ENCODE measurements at regions not wholly inside any gene's neighbourhood (a gene's known extent, or its start where the extent isn't known, plus 50 kb on each side); places are given as distances from the start of the nearest gene placed in this dataset.
"Not testable (repeated sequence)": the region's sequence is repeated elsewhere in the genome, so short reads cannot be mapped to it uniquely, and the experiment has no call there.

- no peak for DNase-seq
These were observed 131.8 kb downstream of the ATP6V1G3 start for GRCh38 chr1:198408716-198409115.

DNA sequence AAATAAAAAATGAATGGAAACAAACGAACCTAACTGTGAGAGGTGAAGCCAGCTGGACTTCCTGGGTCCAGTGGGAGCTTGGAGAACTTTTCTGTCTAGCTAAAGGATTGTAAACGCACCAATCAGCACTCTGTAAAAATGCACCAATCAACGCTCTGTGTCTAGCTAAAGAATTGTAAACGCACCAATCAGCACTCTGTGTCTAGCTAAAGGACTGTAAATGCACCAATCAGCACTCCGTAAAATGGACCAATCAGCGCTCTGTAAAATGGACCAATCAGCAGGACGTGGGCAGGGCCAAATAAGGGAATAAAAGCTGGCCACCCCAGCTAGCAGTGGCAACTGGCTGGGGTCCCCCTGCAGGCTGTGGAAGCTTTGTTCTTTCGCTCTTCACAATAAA is 135.8 kb downstream of the ATP6V1G3 start:
- DNase-seq = not testable (repeated sequence)

GRCh38 chr1:198400063-198400462 is 140.4 kb downstream of the ATP6V1G3 start:
- no peak for DNase-seq

DNA sequence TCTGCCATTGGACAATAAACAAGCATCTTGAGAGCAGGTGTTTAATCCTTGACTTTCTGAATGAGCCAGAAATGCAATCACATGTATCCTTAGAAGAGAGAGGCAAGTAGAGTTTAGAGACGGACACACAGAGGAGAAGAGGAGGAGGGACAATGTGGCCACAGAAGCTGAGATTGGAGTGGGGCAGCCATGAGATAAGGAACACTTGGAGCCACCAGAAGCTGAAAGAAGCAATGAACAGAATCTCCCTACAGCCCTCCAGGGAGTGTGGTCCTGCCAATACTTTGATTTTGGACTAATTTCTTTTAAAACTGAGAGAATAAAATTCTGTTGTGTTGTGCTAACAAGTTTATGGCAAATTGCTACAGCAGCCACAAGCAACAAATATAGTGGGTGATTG is 141.0 kb downstream of the ATP6V1G3 start:
- DNase-seq = no peak

GRCh38 chr1:198397208-198397808 is 143.2 kb downstream of the ATP6V1G3 start:
- no peak for DNase-seq

DNA sequence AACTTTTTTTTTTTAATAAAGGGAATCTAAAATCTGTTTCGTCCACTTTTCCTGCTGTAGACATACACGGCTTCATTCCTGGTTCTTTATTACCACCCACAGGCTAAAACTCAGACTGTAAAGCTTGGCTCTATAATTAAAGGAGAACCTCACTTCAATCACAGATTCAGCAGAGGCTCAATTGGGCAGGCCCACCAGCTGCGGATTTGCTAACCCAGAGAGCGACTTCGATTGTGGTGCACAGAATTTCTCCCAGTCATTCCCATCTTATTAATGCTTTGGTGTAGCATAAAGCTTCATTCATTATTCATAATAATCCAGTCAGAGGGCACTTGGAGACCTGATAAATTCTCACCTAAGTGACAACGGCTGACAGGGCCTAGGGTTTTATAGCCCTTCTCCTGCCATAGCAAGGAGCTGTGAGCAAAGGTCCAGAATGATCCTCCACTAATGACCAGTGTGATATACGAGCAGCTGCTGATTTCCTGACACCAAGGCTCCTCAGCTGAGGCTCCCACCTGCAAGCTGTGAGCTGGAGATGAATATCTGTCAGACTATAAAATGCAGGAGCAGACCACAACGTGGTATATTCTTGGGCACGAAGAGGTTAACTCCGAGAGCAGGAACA is 149.0 kb downstream of the ATP6V1G3 start:
- DNase-seq = no peak

- peak; percentile 70 for DNase-seq
These were observed 152.9 kb downstream of the ATP6V1G3 start for GRCh38 chr1:198387587-198387986.

- DNase-seq = no peak
These were observed 160.2 kb downstream of the ATP6V1G3 start for GRCh38 chr1:198380275-198380674.

DNA sequence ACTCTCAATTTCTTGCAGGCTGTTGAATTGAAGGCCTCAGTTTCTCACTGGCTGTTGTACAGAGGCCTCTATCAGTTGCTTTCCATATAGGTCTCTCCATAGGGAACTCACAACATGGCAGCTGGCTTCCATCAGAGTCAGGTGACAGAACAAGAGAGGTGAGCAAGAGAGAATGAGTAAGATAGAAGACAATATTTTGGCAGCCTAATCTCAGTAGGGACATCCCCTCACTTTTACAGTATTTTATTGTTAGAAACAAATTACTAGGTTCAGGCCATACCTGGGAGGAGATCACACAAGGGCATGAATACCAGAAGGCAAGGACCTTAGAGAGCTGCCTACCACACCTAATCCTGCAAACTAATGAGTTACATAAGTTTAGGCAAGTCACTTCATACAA is 162.8 kb downstream of the ATP6V1G3 start:
- DNase-seq = no peak

- no peak for DNase-seq
These were observed 166.2 kb downstream of the ATP6V1G3 start for GRCh38 chr1:198374288-198374687.

DNA sequence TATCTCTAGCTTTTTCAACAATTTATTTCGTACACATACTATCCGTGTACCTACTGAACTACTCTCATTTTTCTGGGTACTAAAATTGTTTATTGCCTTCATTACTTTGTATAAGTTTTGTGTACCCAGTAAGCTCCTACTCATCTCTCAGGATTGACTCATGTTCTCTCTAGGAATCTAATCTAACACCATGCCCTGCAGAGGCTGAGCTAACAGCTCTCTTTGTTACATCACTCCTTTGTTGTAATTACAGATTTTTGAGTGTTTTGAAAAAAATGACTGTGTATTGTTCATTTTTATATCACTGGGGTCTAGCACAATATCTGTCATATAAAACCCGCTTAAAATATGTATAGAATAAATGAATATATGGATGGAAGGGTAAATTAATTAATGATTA is 167.1 kb downstream of the ATP6V1G3 start:
- peak; percentile 45 for DNase-seq
